ENCODE measurements at regions not wholly inside any gene's neighbourhood (a gene's known extent, or its start where the extent isn't known, plus 50 kb on each side); places are given as distances from the start of the nearest gene placed in this dataset.

DNA sequence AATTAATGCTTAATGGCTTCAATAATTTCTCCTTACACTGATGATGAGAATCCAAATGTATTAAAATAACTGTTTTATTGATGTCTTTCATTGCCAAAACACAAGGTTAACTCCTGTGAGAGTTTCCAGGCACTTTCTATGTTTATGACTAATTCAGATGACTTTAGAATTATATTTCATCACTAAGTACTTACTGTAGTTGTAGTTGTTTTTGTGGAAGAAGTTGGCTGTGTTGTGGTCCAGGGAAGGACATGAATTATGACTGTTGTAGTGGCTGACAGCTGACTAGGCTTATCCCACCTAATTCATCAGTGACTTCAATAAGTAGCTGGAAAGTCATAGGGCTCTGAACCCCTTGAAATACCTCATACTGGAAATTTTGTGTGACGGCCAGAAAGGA lies 254.8 kb downstream of the HGF start:
- H3K9me3 ChIP-seq (ENCODE audit: low read length): no peaks in the 10 kb centered on the region
- ATAC-seq (no peak), FAIRE-seq (no peak), DNase-seq (ENCODE audit: low spot score) (no peak)
- ChIA-PET POLR2A (no interaction called here), CTCF (ENCODE audit: low intra/inter-chr PET ratio, low total read pairs) (no interaction called here)
- WGBS (ENCODE audit: low lambda C conversion rate): 5% methylated on average over 1 of the region's 1 CpG
- intact Hi-C loops (cut with micrococcal nuclease; ENCODE audit: unreplicated experiment) (no loop called here), in situ Hi-C loops (cut with HindIII; ENCODE audit: extremely low pct_ligation_motif_present, low pct_unique_long_range_greater_than_20kb) (no loop called here)
- no peaks in the 10 kb centered on the region for H3K4me1 ChIP-seq (ENCODE audit: insufficient read depth, low read length)
- no peaks in the 10 kb centered on the region for H3K27me3 ChIP-seq (ENCODE audit: control insufficient read depth in 1 of 2, insufficient read depth in 2 of 2, low read length in 2 of 2)
- no peaks in the 10 kb centered on the region for H3K36me3 ChIP-seq (replicated peaks in 1 of 2; ENCODE audit: control insufficient read depth in 1 of 2, insufficient read depth in 2 of 2, low read length in 2 of 2)
- no TSS peak for BruUV-seq (replicated peaks)
- H2AFZ ChIP-seq (ENCODE audit: low read length): no peak overlapping the region
- no peaks in the 10 kb centered on the region for H4K20me1 ChIP-seq (ENCODE audit: insufficient read depth, low read length)
- H3K4me3 ChIP-seq (replicated peaks in 1 of 3; ENCODE audit: insufficient read depth in 1 of 3, low read depth in 2 of 3, low read length in 3 of 3): no peak overlapping the region
- no peak overlapping the region for H3K4me2 ChIP-seq (ENCODE audit: low read depth, low read length)
- H3K79me2 ChIP-seq (ENCODE audit: insufficient read depth, low read length): no peaks in the 10 kb centered on the region
- TF ChIP-seq, protein P1, sequence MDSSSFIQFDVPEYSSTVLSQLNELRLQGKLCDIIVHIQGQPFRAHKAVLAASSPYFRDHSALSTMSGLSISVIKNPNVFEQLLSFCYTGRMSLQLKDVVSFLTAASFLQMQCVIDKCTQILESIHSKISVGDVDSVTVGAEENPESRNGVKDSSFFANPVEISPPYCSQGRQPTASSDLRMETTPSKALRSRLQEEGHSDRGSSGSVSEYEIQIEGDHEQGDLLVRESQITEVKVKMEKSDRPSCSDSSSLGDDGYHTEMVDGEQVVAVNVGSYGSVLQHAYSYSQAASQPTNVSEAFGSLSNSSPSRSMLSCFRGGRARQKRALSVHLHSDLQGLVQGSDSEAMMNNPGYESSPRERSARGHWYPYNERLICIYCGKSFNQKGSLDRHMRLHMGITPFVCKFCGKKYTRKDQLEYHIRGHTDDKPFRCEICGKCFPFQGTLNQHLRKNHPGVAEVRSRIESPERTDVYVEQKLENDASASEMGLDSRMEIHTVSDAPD (CRISPR knock-in tag; IDR thresholded peaks at IDR 0.05): no peak
- TF ChIP-seq ZNF629 (CRISPR knock-in tag; conservative IDR thresholded peaks at IDR 0.05): no peak
- H3K9ac ChIP-seq (ENCODE audit: insufficient read depth, low read depth, low read length): no peak overlapping the region
- no peak overlapping the region for H3K27ac ChIP-seq (ENCODE audit: extremely low read length, insufficient read depth, low read length)

DNA sequence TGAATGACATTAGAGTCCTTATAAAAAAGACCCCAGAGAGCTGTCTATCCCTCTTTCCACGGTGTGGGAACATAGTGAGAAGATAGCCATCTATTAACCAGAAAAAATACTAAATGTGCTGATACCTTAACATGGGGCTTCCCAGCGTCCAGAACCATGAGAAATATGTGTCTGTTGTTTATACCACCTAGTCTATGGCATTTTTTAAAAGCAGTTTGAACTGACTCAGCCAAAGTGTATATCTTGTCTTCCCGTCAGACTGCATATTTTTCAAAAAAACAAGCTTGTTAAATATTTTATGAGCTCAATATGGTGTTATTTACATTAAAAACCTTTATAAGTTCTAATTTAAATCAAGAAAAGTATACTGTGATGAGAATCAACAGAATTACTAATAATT lies 255.3 kb downstream of the HGF start:
- TF ChIP-seq YY1 (IDR thresholded peaks at IDR 0.05; ENCODE audit: insufficient read depth, insufficient replicate concordance, low read depth, low read length) (no peak), NBN (conservative IDR thresholded peaks at IDR 0.05) (no peak), ZMYM4 (CRISPR knock-in tag; IDR thresholded peaks at IDR 0.05) (no peak), ZNF225 (CRISPR knock-in tag; IDR thresholded peaks at IDR 0.05) (no peak), HMGA1 (CRISPR knock-in tag; conservative IDR thresholded peaks at IDR 0.05) (no peak), ZNF17 (CRISPR knock-in tag; IDR thresholded peaks at IDR 0.05) (no peak), FOXA1 (IDR thresholded peaks at IDR 0.05) (no peak), FOXA1 (CRISPR knock-in tag; IDR thresholded peaks at IDR 0.05) (no peak), TCF12 (IDR thresholded peaks at IDR 0.05) (no peak), TCF12 (CRISPR knock-in tag; IDR thresholded peaks at IDR 0.05) (no peak), HOXA7 (CRISPR knock-in tag; IDR thresholded peaks at IDR 0.05) (no peak), NRL (CRISPR knock-in tag; IDR thresholded peaks at IDR 0.05; ENCODE audit: borderline replicate concordance) (no peak), ZNF773 (CRISPR knock-in tag; IDR thresholded peaks at IDR 0.05; ENCODE audit: borderline replicate concordance) (no peak)
- TF ChIP-seq, protein P2, sequence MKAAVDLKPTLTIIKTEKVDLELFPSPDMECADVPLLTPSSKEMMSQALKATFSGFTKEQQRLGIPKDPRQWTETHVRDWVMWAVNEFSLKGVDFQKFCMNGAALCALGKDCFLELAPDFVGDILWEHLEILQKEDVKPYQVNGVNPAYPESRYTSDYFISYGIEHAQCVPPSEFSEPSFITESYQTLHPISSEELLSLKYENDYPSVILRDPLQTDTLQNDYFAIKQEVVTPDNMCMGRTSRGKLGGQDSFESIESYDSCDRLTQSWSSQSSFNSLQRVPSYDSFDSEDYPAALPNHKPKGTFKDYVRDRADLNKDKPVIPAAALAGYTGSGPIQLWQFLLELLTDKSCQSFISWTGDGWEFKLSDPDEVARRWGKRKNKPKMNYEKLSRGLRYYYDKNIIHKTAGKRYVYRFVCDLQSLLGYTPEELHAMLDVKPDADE (CRISPR knock-in tag; IDR thresholded peaks at IDR 0.05): no peak
- TF ChIP-seq, protein P3, sequence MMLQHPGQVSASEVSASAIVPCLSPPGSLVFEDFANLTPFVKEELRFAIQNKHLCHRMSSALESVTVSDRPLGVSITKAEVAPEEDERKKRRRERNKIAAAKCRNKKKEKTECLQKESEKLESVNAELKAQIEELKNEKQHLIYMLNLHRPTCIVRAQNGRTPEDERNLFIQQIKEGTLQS (CRISPR knock-in tag; IDR thresholded peaks at IDR 0.05): no peak
- FAIRE-seq (no peak), ATAC-seq (no peak), DNase-seq (ENCODE audit: low spot score) (no peak)
- 1% methylated on average over 3 of the region's 3 CpGs for WGBS (ENCODE audit: low lambda C conversion rate)
- Histone ChIP-seq H3K79me2 (ENCODE audit: insufficient read depth, low read length) (no peaks in the 10 kb centered on the region), H3K27me3 (ENCODE audit: control insufficient read depth in 1 of 2, insufficient read depth in 2 of 2, low read length in 2 of 2) (no peaks in the 10 kb centered on the region), H3K36me3 (replicated peaks in 1 of 2; ENCODE audit: control insufficient read depth in 1 of 2, insufficient read depth in 2 of 2, low read length in 2 of 2) (no peaks in the 10 kb centered on the region), H3K9me3 (ENCODE audit: low read length) (no peaks in the 10 kb centered on the region), H3K9ac (ENCODE audit: insufficient read depth, low read depth, low read length) (no peak overlapping the region), H3K4me3 (replicated peaks in 1 of 3; ENCODE audit: insufficient read depth in 1 of 3, low read depth in 2 of 3, low read length in 3 of 3) (no peak overlapping the region), H3K4me1 (ENCODE audit: insufficient read depth, low read length) (no peaks in the 10 kb centered on the region), H4K20me1 (ENCODE audit: insufficient read depth, low read length) (no peaks in the 10 kb centered on the region), H3K27ac (ENCODE audit: extremely low read length, insufficient read depth, low read length) (no peak overlapping the region), H2AFZ (ENCODE audit: low read length) (no peak overlapping the region), H3K4me2 (ENCODE audit: low read depth, low read length) (no peak overlapping the region)
- POLR2A ChIA-PET: no interaction called here
- CTCF ChIA-PET (ENCODE audit: low intra/inter-chr PET ratio, low total read pairs): no interaction called here
- intact Hi-C loops (cut with micrococcal nuclease; ENCODE audit: unreplicated experiment): no loop called here
- in situ Hi-C loops (cut with HindIII; ENCODE audit: extremely low pct_ligation_motif_present, low pct_unique_long_range_greater_than_20kb): no loop called here
- BruUV-seq (replicated peaks): no TSS peak

All from HepG2 (cell line).